GM12801 (cell line): ENCODE measurements at regions not wholly inside any gene's neighbourhood (a gene's known extent, or its start where the extent isn't known, plus 50 kb on each side); places are given as distances from the start of the nearest gene placed in this dataset.

ENCODE experiments used
- TF ChIP-seq, protein P1 (sequence below): IDR thresholded peaks from one replicate; pipeline ENCODE4 v1.5.1; 2011; ENCODE audit warnings: control low read depth; ENCODE audit not compliant: insufficient read length; ENCODE audit errors: extremely low read depth

- TF ChIP-seq, protein P1, sequence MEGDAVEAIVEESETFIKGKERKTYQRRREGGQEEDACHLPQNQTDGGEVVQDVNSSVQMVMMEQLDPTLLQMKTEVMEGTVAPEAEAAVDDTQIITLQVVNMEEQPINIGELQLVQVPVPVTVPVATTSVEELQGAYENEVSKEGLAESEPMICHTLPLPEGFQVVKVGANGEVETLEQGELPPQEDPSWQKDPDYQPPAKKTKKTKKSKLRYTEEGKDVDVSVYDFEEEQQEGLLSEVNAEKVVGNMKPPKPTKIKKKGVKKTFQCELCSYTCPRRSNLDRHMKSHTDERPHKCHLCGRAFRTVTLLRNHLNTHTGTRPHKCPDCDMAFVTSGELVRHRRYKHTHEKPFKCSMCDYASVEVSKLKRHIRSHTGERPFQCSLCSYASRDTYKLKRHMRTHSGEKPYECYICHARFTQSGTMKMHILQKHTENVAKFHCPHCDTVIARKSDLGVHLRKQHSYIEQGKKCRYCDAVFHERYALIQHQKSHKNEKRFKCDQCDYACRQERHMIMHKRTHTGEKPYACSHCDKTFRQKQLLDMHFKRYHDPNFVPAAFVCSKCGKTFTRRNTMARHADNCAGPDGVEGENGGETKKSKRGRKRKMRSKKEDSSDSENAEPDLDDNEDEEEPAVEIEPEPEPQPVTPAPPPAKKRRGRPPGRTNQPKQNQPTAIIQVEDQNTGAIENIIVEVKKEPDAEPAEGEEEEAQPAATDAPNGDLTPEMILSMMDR: no peak
These were observed 648.5 kb upstream of the PKN2 start for GRCh38 chr1:88035578-88035977.

GRCh38 chr1:88036345-88037014 lies 647.6 kb upstream of the PKN2 start:
- TF ChIP-seq, protein P1: no peak

- TF ChIP-seq, protein P1: no peak
These were observed 644.8 kb upstream of the PKN2 start for GRCh38 chr1:88039240-88039639.

DNA sequence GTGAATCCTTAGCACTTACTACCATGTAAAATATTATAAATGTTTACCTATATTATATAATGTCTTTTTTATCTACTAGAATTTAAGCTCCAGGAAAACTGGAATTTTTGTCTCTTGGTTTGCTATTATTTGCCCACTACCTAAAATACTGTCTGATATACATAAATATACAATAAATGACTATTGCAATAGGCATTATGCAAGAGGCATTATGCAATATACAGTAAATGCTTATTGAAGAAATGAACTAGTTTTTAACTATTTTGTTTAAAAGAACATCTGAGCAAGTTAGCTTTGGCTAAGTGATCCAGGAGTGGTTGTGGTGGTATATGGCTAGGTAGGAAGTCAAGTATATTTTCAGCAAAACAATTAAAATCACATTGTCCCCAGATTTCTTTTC lies 640.2 kb upstream of the PKN2 start:
- TF ChIP-seq, protein P1: no peak

GRCh38 chr1:88052167-88052566 lies 631.9 kb upstream of the PKN2 start:
- TF ChIP-seq, protein P1: no peak

- TF ChIP-seq, protein P1: no peak
These were observed 631.0 kb upstream of the PKN2 start for GRCh38 chr1:88053065-88053464.

DNA sequence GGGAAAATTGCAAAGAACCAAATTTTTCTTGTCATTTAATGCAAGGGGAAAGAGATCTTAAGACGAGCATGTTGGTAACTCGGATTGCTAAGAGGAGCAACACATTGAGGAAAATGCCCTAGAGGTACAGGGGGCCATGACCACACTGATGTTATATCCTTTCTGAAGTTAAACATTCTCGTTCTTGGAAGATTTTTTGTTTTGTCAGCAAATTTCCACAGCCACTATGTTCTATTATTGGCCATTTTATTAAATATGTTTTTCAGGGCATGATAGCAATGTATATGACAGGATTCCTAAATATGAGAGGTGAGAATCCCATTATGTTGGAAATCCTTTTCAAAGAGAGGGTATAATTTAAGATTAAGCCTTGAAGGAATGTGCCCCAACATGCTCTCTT lies 627.2 kb upstream of the PKN2 start:
- TF ChIP-seq, protein P1: no peak
